ENCODE measurements at regions not wholly inside any gene's neighbourhood (a gene's known extent, or its start where the extent isn't known, plus 50 kb on each side); places are given as distances from the start of the nearest gene placed in this dataset.
A peak's percentile ranks its signal among the peaks of the same experiment; 100 is the strongest.

DNA sequence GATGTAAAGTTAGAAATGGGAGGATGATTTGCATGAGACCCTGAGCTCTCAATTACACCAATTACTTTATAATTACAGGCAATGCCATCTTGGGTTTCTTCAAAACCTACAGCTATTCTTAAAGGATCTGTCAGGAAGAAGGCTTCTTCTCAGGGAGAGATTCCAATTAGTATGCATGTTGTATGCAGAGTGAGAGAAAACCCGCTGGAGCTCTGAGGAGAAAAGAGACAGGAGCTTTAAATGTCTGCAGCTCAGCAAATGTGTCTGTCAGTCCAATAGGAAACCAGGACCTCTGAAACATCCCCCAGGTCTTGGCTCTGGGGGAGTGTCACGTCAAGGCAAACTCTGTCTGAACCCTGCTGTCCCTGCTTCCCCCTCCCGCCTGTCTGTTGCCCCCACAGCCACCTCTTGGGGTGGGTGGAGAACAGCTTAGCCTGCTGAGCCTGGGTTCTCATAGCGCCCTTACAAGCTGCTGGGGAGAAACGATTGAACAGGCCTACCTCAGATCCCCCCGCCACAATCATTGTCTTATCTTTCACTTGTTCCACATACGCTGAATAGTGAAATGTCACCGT lies 140.2 kb downstream of the SPATA19 start:
- peaks cover 0 to 8% (median 0%) of the 10 kb centered on the region in 3 donors for H3K9me3 ChIP-seq (ENCODE audit: control insufficient read depth in 3 of 3, low read length in 3 of 3)
- H3K4me1 ChIP-seq (ENCODE audit: control insufficient read depth in 3 of 3, insufficient read depth in 3 of 3, low read length in 3 of 3): no peaks in the 10 kb centered on the region

DNA sequence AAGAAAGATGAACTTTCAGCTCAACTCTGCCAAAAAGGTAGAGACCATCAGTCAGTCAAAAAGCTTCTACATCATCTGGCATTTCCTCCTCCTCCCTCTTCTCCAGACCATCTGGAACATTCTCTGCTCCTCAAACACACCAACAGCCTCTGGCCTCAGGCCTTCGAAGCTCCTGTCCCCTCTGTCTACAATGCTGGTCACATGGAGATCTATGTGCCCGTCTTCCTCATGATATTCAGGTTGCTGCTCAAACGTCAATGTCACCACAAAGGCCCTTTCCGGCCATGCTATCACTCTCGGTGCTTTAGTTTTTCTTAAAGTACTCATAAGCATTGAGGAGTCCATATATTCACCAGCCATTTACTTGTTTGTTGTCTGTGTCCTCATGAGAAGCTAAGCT lies 146.2 kb downstream of the SPATA19 start:
- H3K9ac ChIP-seq (ENCODE audit: low read depth in 1 of 3, low read length in 3 of 3): no peak overlapping the region
- no peak overlapping the region for H3K27ac ChIP-seq (ENCODE audit: low read depth, low read length)
- H3K9me3 ChIP-seq (ENCODE audit: control insufficient read depth in 3 of 3, low read length in 3 of 3): no peaks in the 10 kb centered on the region
- no peak overlapping the region for H3K4me3 ChIP-seq (ENCODE audit: low read length in 3 of 3)
- H3K4me1 ChIP-seq (ENCODE audit: control insufficient read depth in 3 of 3, insufficient read depth in 3 of 3, low read length in 3 of 3): peaks cover 6 to 13% (median 11%) of the 10 kb centered on the region in 3 donors
- H3K36me3 ChIP-seq (ENCODE audit: control insufficient read depth in 3 of 3, insufficient read depth in 3 of 3, low read length in 3 of 3): no peaks in the 10 kb centered on the region
- peaks cover 0 to 3% (median 0%) of the 10 kb centered on the region in 3 donors for H3K27me3 ChIP-seq (ENCODE audit: control insufficient read depth in 3 of 3, insufficient read depth in 3 of 3, low read length in 3 of 3)

More for the DNA sequence above, 140.2 kb downstream of the SPATA19 start:
- Histone ChIP-seq H3K27me3 (ENCODE audit: control insufficient read depth in 3 of 3, insufficient read depth in 3 of 3, low read length in 3 of 3) (peaks cover 0 to 5% (median 0%) of the 10 kb centered on the region in 3 donors), H3K4me3 (ENCODE audit: low read length in 3 of 3) (no peak overlapping the region), H3K9ac (ENCODE audit: low read depth in 1 of 3, low read length in 3 of 3) (no peak overlapping the region), H3K27ac (ENCODE audit: low read depth, low read length) (no peak overlapping the region), H3K36me3 (ENCODE audit: control insufficient read depth in 3 of 3, insufficient read depth in 3 of 3, low read length in 3 of 3) (no peaks in the 10 kb centered on the region)

DNA sequence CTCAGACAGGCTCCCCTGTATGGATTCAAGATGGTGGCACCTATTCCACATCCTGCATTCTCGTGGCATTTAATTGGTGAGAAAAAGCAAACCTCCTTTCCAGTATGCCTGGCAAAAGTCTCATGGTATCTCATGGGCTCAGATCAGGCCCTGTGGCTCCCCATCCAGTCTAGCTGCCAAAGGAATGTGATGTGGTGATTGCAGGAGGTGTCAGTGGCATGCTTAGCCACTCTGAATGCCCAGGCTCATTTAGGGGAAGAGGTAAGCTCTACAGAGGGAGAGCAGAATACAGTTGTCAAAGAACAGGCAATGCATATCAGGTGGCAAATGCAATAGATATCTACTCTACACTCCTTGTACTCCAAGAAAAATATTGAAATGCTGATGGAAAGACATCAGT lies 146.7 kb downstream of the SPATA19 start:
- no peaks in the 10 kb centered on the region for H3K36me3 ChIP-seq (ENCODE audit: control insufficient read depth in 3 of 3, insufficient read depth in 3 of 3, low read length in 3 of 3)
- H3K27me3 ChIP-seq (ENCODE audit: control insufficient read depth in 3 of 3, insufficient read depth in 3 of 3, low read length in 3 of 3): peaks cover 0 to 3% (median 0%) of the 10 kb centered on the region in 3 donors
- no peak overlapping the region for H3K27ac ChIP-seq (ENCODE audit: low read depth, low read length)
- no peak overlapping the region for H3K4me3 ChIP-seq (ENCODE audit: low read length in 3 of 3)
- no peak overlapping the region for H3K9ac ChIP-seq (ENCODE audit: low read depth in 1 of 3, low read length in 3 of 3)
- peaks cover 6 to 13% (median 11%) of the 10 kb centered on the region in 3 donors for H3K4me1 ChIP-seq (ENCODE audit: control insufficient read depth in 3 of 3, insufficient read depth in 3 of 3, low read length in 3 of 3)
- no peaks in the 10 kb centered on the region for H3K9me3 ChIP-seq (ENCODE audit: control insufficient read depth in 3 of 3, low read length in 3 of 3)

DNA sequence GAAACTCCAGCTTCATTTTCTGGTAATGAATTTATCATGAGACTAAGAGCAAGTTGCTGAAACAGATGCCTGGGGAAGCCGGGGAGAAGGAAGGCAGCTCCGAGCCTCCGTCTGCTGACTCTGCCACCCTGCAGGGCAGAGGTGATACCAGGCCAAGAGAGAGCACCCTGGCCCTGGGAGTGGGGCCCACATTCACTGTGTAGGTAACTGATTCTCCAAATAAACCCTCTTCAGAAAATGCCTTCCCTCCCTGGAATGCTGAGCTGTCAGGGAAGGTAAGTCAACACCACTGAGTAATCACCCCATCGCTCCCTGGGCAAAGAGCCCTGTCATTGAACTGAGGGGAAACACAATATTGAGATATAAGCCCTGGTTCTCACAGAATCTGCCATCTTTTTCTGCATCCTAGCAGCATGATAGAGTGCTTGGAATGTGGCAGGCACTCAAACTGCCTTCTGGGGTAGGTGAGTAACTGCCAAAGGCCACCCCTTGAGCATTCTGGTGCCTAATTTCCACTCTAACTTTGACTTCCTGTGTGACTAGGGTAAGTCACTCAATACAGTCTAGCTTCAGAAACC lies 147.6 kb downstream of the SPATA19 start:
- Histone ChIP-seq H3K4me1 (ENCODE audit: control insufficient read depth in 3 of 3, insufficient read depth in 3 of 3, low read length in 3 of 3) (peaks cover 6 to 13% (median 11%) of the 10 kb centered on the region in 3 donors), H3K4me3 (ENCODE audit: low read length in 3 of 3) (peak overlapping the region; percentile 5 to 48 (median 14)), H3K27me3 (ENCODE audit: control insufficient read depth in 3 of 3, insufficient read depth in 3 of 3, low read length in 3 of 3) (peaks cover 0 to 3% (median 0%) of the 10 kb centered on the region in 3 donors), H3K9ac (ENCODE audit: low read depth in 1 of 3, low read length in 3 of 3) (peak overlapping the region in 2 of 3 donors; percentile 1 to 33), H3K36me3 (ENCODE audit: control insufficient read depth in 3 of 3, insufficient read depth in 3 of 3, low read length in 3 of 3) (no peaks in the 10 kb centered on the region), H3K9me3 (ENCODE audit: control insufficient read depth in 3 of 3, low read length in 3 of 3) (no peaks in the 10 kb centered on the region), H3K27ac (ENCODE audit: low read depth, low read length) (peak overlapping the region; percentile 70)

DNA sequence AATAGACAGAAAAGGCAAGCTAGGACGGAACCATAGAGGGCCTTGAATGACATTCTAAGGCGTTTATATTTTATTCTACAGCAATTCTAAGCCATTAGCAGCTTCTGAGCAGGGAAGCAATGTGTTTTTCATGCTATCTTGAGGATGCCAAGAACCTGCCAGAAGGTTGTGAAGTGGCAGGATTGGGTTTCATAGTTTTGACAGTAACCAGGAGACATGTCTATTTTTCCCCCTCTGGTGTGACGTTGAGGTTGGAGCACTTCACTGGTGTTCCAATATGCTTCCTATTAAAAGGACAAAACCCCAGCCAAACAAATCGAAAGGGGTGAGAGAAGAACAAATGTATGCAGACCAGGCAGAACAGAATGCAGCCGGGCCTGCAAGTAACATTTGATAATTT lies 148.2 kb downstream of the SPATA19 start:
- peaks cover 6 to 13% (median 11%) of the 10 kb centered on the region in 3 donors for H3K4me1 ChIP-seq (ENCODE audit: control insufficient read depth in 3 of 3, insufficient read depth in 3 of 3, low read length in 3 of 3)

DNA sequence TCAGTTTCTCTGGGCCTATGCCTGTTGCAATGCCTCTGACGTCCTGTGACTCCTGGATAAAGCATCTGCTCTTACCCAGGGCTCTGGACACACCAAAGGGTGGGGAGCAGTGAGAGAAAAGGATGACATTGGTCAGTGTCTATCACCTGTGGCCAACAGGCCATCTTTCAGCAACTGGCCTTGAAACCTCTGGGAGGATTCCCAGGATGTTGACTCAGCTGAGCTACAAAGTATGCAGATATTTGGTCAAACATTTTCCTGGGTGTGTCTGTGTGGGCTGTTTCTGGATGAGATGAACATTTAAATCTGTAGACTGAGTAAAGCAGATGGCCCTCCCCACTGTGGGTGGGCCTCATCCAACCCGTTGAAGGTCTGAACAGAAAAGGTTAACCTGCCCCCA lies 149.9 kb downstream of the SPATA19 start:
- Histone ChIP-seq H3K4me3 (ENCODE audit: low read length in 3 of 3) (no peak overlapping the region), H3K9me3 (ENCODE audit: control insufficient read depth in 3 of 3, low read length in 3 of 3) (no peaks in the 10 kb centered on the region), H3K27ac (ENCODE audit: low read depth, low read length) (no peak overlapping the region), H3K9ac (ENCODE audit: low read depth in 1 of 3, low read length in 3 of 3) (no peak overlapping the region), H3K36me3 (ENCODE audit: control insufficient read depth in 3 of 3, insufficient read depth in 3 of 3, low read length in 3 of 3) (no peaks in the 10 kb centered on the region), H3K27me3 (ENCODE audit: control insufficient read depth in 3 of 3, insufficient read depth in 3 of 3, low read length in 3 of 3) (no peaks in the 10 kb centered on the region), H3K4me1 (ENCODE audit: control insufficient read depth in 3 of 3, insufficient read depth in 3 of 3, low read length in 3 of 3) (peaks cover 6 to 13% (median 11%) of the 10 kb centered on the region in 3 donors)

More for the DNA sequence above, 148.2 kb downstream of the SPATA19 start:
- Histone ChIP-seq H3K9me3 (ENCODE audit: control insufficient read depth in 3 of 3, low read length in 3 of 3) (no peaks in the 10 kb centered on the region), H3K4me3 (ENCODE audit: low read length in 3 of 3) (peak overlapping the region in 2 of 3 donors; percentile 5 to 48), H3K27me3 (ENCODE audit: control insufficient read depth in 3 of 3, insufficient read depth in 3 of 3, low read length in 3 of 3) (peaks cover 0 to 3% (median 0%) of the 10 kb centered on the region in 3 donors), H3K36me3 (ENCODE audit: control insufficient read depth in 3 of 3, insufficient read depth in 3 of 3, low read length in 3 of 3) (no peaks in the 10 kb centered on the region), H3K9ac (ENCODE audit: low read depth in 1 of 3, low read length in 3 of 3) (peak overlapping the region in 2 of 3 donors; percentile 1 to 33), H3K27ac (ENCODE audit: low read depth, low read length) (peak overlapping the region; percentile 70)

GRCh38 chr11:133694701-133695100 lies 150.6 kb downstream of the SPATA19 start:
- Histone ChIP-seq H3K4me1 (ENCODE audit: control insufficient read depth in 3 of 3, insufficient read depth in 3 of 3, low read length in 3 of 3) (peaks cover 6 to 13% (median 11%) of the 10 kb centered on the region in 3 donors), H3K9me3 (ENCODE audit: control insufficient read depth in 3 of 3, low read length in 3 of 3) (no peaks in the 10 kb centered on the region), H3K27me3 (ENCODE audit: control insufficient read depth in 3 of 3, insufficient read depth in 3 of 3, low read length in 3 of 3) (no peaks in the 10 kb centered on the region), H3K9ac (ENCODE audit: low read depth in 1 of 3, low read length in 3 of 3) (no peak overlapping the region), H3K36me3 (ENCODE audit: control insufficient read depth in 3 of 3, insufficient read depth in 3 of 3, low read length in 3 of 3) (no peaks in the 10 kb centered on the region), H3K4me3 (ENCODE audit: low read length in 3 of 3) (no peak overlapping the region), H3K27ac (ENCODE audit: low read depth, low read length) (no peak overlapping the region)

- Histone ChIP-seq H3K9me3 (ENCODE audit: control insufficient read depth in 3 of 3, low read length in 3 of 3) (no peaks in the 10 kb centered on the region), H3K27ac (ENCODE audit: low read depth, low read length) (no peak overlapping the region), H3K4me1 (ENCODE audit: control insufficient read depth in 3 of 3, insufficient read depth in 3 of 3, low read length in 3 of 3) (peaks cover 6 to 13% (median 11%) of the 10 kb centered on the region in 3 donors), H3K27me3 (ENCODE audit: control insufficient read depth in 3 of 3, insufficient read depth in 3 of 3, low read length in 3 of 3) (no peaks in the 10 kb centered on the region), H3K36me3 (ENCODE audit: control insufficient read depth in 3 of 3, insufficient read depth in 3 of 3, low read length in 3 of 3) (no peaks in the 10 kb centered on the region), H3K4me3 (ENCODE audit: low read length in 3 of 3) (no peak overlapping the region), H3K9ac (ENCODE audit: low read depth in 1 of 3, low read length in 3 of 3) (no peak overlapping the region)
Observed at GRCh38 chr11:133693110-133693509, 152.2 kb downstream of the SPATA19 start.

DNA sequence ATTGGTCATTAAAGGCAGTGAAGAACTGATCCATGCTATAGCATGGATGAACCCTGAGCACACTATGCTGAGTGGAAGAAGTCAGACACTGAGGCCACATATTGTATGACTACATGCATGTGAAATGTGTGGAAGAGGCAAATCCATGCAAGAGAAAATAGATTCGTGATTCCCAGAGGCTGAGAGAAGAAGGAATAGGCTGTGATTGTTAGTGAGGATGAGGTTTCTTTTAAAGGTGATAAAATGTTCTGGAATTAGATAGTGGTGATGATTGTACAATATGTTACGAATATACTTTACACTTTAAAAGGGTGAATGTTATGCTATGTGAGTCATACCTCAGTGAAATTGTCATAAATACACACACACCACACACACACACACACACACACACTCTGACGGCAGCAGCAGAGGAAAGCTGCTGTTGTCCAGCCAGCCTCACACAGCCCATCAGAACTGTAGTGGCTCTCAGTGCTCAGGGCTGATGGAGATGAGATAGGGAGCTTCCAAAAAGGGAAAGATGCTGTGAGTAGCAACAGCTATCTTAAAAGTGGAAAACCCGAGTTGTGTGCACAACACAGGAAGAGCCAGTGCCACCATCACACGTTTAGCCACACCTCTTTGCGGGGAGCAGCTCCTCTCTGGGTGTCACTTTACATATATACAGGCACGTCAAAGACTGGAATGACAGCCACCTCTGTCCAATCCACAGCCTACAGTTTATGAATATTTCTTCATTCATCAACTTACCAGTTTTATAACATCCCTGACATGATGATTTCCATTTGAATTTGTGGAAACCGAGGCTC lies 153.0 kb downstream of the SPATA19 start:
- no peaks in the 10 kb centered on the region for H3K27me3 ChIP-seq (ENCODE audit: control insufficient read depth in 3 of 3, insufficient read depth in 3 of 3, low read length in 3 of 3)
- H3K9ac ChIP-seq (ENCODE audit: low read depth in 1 of 3, low read length in 3 of 3): no peak overlapping the region
- H3K36me3 ChIP-seq (ENCODE audit: control insufficient read depth in 3 of 3, insufficient read depth in 3 of 3, low read length in 3 of 3): no peaks in the 10 kb centered on the region
- H3K4me3 ChIP-seq (ENCODE audit: low read length in 3 of 3): no peak overlapping the region
- no peaks in the 10 kb centered on the region for H3K9me3 ChIP-seq (ENCODE audit: control insufficient read depth in 3 of 3, low read length in 3 of 3)
- no peak overlapping the region for H3K27ac ChIP-seq (ENCODE audit: low read depth, low read length)
- peaks cover 5 to 6% (median 5%) of the 10 kb centered on the region in 3 donors for H3K4me1 ChIP-seq (ENCODE audit: control insufficient read depth in 3 of 3, insufficient read depth in 3 of 3, low read length in 3 of 3)

DNA sequence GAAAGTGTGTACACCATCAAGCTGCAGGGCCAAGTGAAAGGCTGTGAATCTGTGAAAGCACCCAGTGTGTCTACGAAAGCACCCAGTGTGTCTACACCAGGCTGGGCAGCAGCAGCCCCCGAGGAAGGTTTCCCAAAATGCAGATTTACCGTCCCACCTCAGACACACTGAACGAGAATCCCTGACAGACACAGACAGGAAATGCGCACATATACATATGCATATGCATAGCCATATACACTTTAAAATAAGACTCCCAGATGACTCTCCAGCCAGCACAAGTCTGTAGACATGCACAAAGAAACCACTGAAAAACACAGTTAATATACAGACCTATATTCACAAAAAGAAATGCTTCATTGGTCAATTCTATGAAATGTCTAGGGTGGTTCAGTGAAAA lies 155.5 kb upstream of the OPCML start:
- H3K4me3 ChIP-seq (ENCODE audit: low read length in 3 of 3): no peak overlapping the region
- H3K9ac ChIP-seq (ENCODE audit: low read depth in 1 of 3, low read length in 3 of 3): no peak overlapping the region
- no peaks in the 10 kb centered on the region for H3K36me3 ChIP-seq (ENCODE audit: control insufficient read depth in 3 of 3, insufficient read depth in 3 of 3, low read length in 3 of 3)
- H3K9me3 ChIP-seq (ENCODE audit: control insufficient read depth in 3 of 3, low read length in 3 of 3): no peaks in the 10 kb centered on the region
- no peaks in the 10 kb centered on the region for H3K27me3 ChIP-seq (ENCODE audit: control insufficient read depth in 3 of 3, insufficient read depth in 3 of 3, low read length in 3 of 3)
- no peak overlapping the region for H3K27ac ChIP-seq (ENCODE audit: low read depth, low read length)
- no peaks in the 10 kb centered on the region for H3K4me1 ChIP-seq (ENCODE audit: control insufficient read depth in 3 of 3, insufficient read depth in 3 of 3, low read length in 3 of 3)

All from skeletal muscle tissue (tissue), 3 donors.